HUES6 (cell line): ENCODE measurements at regions not wholly inside any gene's neighbourhood (a gene's known extent, or its start where the extent isn't known, plus 50 kb on each side); places are given as distances from the start of the nearest gene placed in this dataset.

Experiments
- H3K27ac ChIP-seq: 2 replicates; pipeline ENCODE4 v1.7.0; 2013; ENCODE audit warnings: low read depth, mild to moderate bottlenecking, low read length, inconsistent platforms
- H3K27me3 ChIP-seq: 2 replicates; pipeline ENCODE4 v1.6.1; 2013; ENCODE audit warnings: low read length; ENCODE audit not compliant: control insufficient read depth, insufficient read depth
- H3K36me3 ChIP-seq: 2 replicates; pipeline ENCODE4 v1.6.1; 2013; ENCODE audit warnings: low read length; ENCODE audit not compliant: control insufficient read depth, insufficient read depth
- H3K4me1 ChIP-seq: 2 replicates; pipeline ENCODE4 v1.6.1; 2013; ENCODE audit warnings: low read length; ENCODE audit not compliant: control insufficient read depth, insufficient read depth
- H3K4me3 ChIP-seq: 2 replicates; pipeline ENCODE4 v1.5.1; 2013; ENCODE audit warnings: low read depth, low read length
- H3K9ac ChIP-seq: one replicate; pipeline ENCODE4 v1.6.1; 2013; ENCODE audit warnings: mild to moderate bottlenecking, low read length
- H3K9me3 ChIP-seq: 2 replicates; pipeline ENCODE4 v1.6.1; 2013; ENCODE audit warnings: low read depth, low read length; ENCODE audit not compliant: control insufficient read depth, insufficient read depth

- Histone ChIP-seq H3K4me3 (no peak overlapping the region), H3K36me3 (no peaks in the 10 kb centered on the region), H3K9me3 (no peaks in the 10 kb centered on the region; the same call in 1 of the 2 replicates), H3K27ac (no peak overlapping the region), H3K27me3 (no peaks in the 10 kb centered on the region), H3K9ac (no peak overlapping the region), H3K4me1 (peaks cover 10% of the 10 kb centered on the region; the same call in 1 of the 2 replicates)
These were observed 93.5 kb upstream of the CAMK1G start for GRCh38 chr1:209490013-209490412.

GRCh38 chr1:209491031-209491430, 92.5 kb upstream of the CAMK1G start:
- peaks cover 10% of the 10 kb centered on the region; the same call in 1 of the 2 replicates for H3K4me1 ChIP-seq
- no peak overlapping the region for H3K27ac ChIP-seq
- no peak overlapping the region for H3K4me3 ChIP-seq
- H3K9ac ChIP-seq: no peak overlapping the region
- no peaks in the 10 kb centered on the region for H3K27me3 ChIP-seq
- H3K9me3 ChIP-seq: peaks cover 7% of the 10 kb centered on the region; the same call in 1 of the 2 replicates
- no peaks in the 10 kb centered on the region for H3K36me3 ChIP-seq

DNA sequence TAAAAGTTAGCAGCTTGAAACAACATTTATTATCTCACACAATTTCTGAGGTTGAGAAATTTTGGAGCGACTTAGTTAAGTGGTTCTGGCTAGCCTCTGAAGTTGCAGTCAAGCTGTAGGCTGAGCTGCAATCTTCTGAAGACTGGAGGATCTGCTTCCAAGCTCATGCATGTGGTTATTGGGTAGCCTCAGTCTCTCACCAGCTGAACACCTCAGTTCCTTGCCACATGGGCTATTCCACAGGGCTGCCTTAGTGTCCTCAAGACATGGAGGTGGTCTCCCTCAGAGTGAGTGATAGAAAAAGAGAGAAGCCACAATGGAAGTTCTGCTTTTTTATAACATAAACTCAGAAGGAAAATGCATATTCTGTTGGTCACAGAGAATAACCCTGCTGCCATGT, 92.0 kb upstream of the CAMK1G start:
- Histone ChIP-seq H3K27me3 (no peaks in the 10 kb centered on the region), H3K4me3 (no peak overlapping the region), H3K36me3 (no peaks in the 10 kb centered on the region)

GRCh38 chr1:209491897-209492296, 91.6 kb upstream of the CAMK1G start:
- Histone ChIP-seq H3K4me1 (peaks cover 10% of the 10 kb centered on the region; the same call in 1 of the 2 replicates), H3K9ac (no peak overlapping the region), H3K4me3 (no peak overlapping the region), H3K27me3 (no peaks in the 10 kb centered on the region), H3K36me3 (no peaks in the 10 kb centered on the region), H3K9me3 (peaks cover 10% of the 10 kb centered on the region; the same call in 1 of the 2 replicates), H3K27ac (no peak overlapping the region)

More for the DNA sequence above, 92.0 kb upstream of the CAMK1G start:
- Histone ChIP-seq H3K4me1 (peaks cover 10% of the 10 kb centered on the region; the same call in 1 of the 2 replicates), H3K9me3 (peaks cover 7% of the 10 kb centered on the region; the same call in 1 of the 2 replicates), H3K27ac (no peak overlapping the region), H3K9ac (no peak overlapping the region)

- no peak overlapping the region for H3K4me3 ChIP-seq
These were observed 90.0 kb upstream of the CAMK1G start for GRCh38 chr1:209493559-209493958.

DNA sequence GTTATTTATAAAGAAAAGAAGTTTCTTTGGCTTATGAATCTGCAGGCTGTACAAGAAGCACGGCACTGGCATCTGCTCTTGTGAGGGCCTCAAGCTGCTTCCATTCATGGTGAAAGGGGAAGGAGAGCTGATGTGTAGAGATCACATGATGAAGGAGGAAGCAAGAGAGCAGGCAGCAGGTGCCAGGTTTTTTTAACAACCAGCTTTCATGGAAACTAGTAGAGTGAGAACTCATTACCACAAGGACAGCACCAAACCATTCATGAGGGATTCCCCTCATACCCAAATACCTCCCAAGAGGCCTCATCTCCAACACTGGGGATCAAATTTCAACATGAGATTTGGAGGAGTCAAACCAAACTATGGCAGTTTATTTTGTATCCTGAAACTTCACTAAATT, 85.8 kb upstream of the CAMK1G start:
- no peaks in the 10 kb centered on the region for H3K36me3 ChIP-seq
- H3K9me3 ChIP-seq: peaks cover 14% of the 10 kb centered on the region; the same call in 1 of the 2 replicates
- H3K27ac ChIP-seq: no peak overlapping the region
- H3K4me3 ChIP-seq: no peak overlapping the region
- H3K27me3 ChIP-seq: no peaks in the 10 kb centered on the region
- H3K9ac ChIP-seq: no peak overlapping the region
- no peaks in the 10 kb centered on the region; the same call in 1 of the 2 replicates for H3K4me1 ChIP-seq

More at GRCh38 chr1:209493559-209493958, 90.0 kb upstream of the CAMK1G start:
- Histone ChIP-seq H3K27me3 (no peaks in the 10 kb centered on the region), H3K9me3 (peaks cover 13% of the 10 kb centered on the region; the same call in 1 of the 2 replicates), H3K27ac (no peak overlapping the region), H3K4me1 (peaks cover 10% of the 10 kb centered on the region; the same call in 1 of the 2 replicates), H3K9ac (no peak overlapping the region), H3K36me3 (no peaks in the 10 kb centered on the region)

GRCh38 chr1:209500993-209501392, 82.5 kb upstream of the CAMK1G start:
- Histone ChIP-seq H3K4me1 (peaks cover 10% of the 10 kb centered on the region; the same call in 1 of the 2 replicates), H3K9me3 (peaks cover 7% of the 10 kb centered on the region; the same call in 1 of the 2 replicates), H3K9ac (no peak overlapping the region), H3K27me3 (no peaks in the 10 kb centered on the region), H3K27ac (no peak overlapping the region), H3K4me3 (no peak overlapping the region), H3K36me3 (no peaks in the 10 kb centered on the region)

GRCh38 chr1:209503196-209503595, 80.3 kb upstream of the CAMK1G start:
- Histone ChIP-seq H3K27ac (no peak overlapping the region), H3K9me3 (peaks cover 3% of the 10 kb centered on the region; the same call in 1 of the 2 replicates), H3K36me3 (no peaks in the 10 kb centered on the region), H3K4me1 (peaks cover 14% of the 10 kb centered on the region; the same call in 1 of the 2 replicates), H3K9ac (no peak overlapping the region), H3K4me3 (no peak overlapping the region), H3K27me3 (no peaks in the 10 kb centered on the region)

GRCh38 chr1:209504571-209504970, 78.9 kb upstream of the CAMK1G start:
- no peak overlapping the region for H3K27ac ChIP-seq
- no peak overlapping the region for H3K4me3 ChIP-seq
- peaks cover 14% of the 10 kb centered on the region; the same call in 1 of the 2 replicates for H3K4me1 ChIP-seq
- no peaks in the 10 kb centered on the region for H3K27me3 ChIP-seq
- H3K9me3 ChIP-seq: no peaks in the 10 kb centered on the region; the same call in 1 of the 2 replicates
- H3K9ac ChIP-seq: no peak overlapping the region
- no peaks in the 10 kb centered on the region for H3K36me3 ChIP-seq

DNA sequence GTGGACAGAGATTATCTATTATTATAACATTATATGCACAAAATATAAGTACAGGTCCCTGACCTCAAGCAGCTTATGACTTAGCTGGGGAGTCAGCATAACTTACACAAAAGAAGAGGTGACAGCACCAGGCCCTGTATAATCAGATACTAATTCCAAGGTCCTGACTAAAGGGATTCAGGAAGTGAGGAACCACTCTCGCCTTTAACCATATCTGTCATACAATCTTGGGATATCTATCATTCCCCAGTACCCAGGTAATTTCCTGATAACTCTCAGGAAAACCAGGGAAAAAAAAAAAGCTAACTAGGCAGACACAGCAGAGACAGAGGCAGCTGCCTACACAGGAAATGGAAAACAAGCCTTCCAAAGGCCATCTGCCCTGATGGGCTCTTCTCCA, 78.5 kb upstream of the CAMK1G start:
- H3K36me3 ChIP-seq: no peaks in the 10 kb centered on the region
- no peaks in the 10 kb centered on the region; the same call in 1 of the 2 replicates for H3K9me3 ChIP-seq
- H3K27ac ChIP-seq: no peak overlapping the region
- no peak overlapping the region for H3K4me3 ChIP-seq
- H3K9ac ChIP-seq: no peak overlapping the region
- H3K27me3 ChIP-seq: no peaks in the 10 kb centered on the region
- peaks cover 17% of the 10 kb centered on the region; the same call in 1 of the 2 replicates for H3K4me1 ChIP-seq

- peak overlapping the region; percentile 17 for H3K9ac ChIP-seq
These were observed 77.4 kb upstream of the CAMK1G start for GRCh38 chr1:209506101-209506500.

More at GRCh38 chr1:209506101-209506500, 77.4 kb upstream of the CAMK1G start:
- no peak overlapping the region; the same call in 1 of the 2 replicates for H3K27ac ChIP-seq
- H3K27me3 ChIP-seq: no peaks in the 10 kb centered on the region
- no peak overlapping the region for H3K4me3 ChIP-seq
- no peaks in the 10 kb centered on the region for H3K9me3 ChIP-seq
- H3K4me1 ChIP-seq: peaks cover 23% of the 10 kb centered on the region; the same call in 1 of the 2 replicates
- H3K36me3 ChIP-seq: no peaks in the 10 kb centered on the region
